SK-N-SH (cell line): ENCODE measurements at regions not wholly inside any gene's neighbourhood (a gene's known extent, or its start where the extent isn't known, plus 50 kb on each side); places are given as distances from the start of the nearest gene placed in this dataset.

Experiments used
- CTCF ChIA-PET: fragments of 300-600, 350-600 bp; formaldehyde crosslinking; extraction: SDS; loops from one replicate; lab custom pipeline; 2021; lab: Yijun Ruan, JAX
- POLR2A ChIA-PET: fragments of 350-600 bp; sonication (Branson Sonifier 250); formaldehyde crosslinking; extraction: SDS; loops from one replicate; lab custom pipeline; 2020; ENCODE audit warnings: antibody characterized with exemption, inconsistent platforms; lab: Yijun Ruan, JAX
- DNase-seq: peaks from one replicate; pipeline ENCODE4 v3.0.0; 2012
- H2AFZ ChIP-seq: fragments of 200-600 bp; sonication (generic); 2 replicates; pipeline ENCODE4 v1.8.1; 2016; ENCODE audit warnings: antibody characterized with exemption, mild to moderate bottlenecking, low read depth
- H3F3A ChIP-seq: fragments of 200-600 bp; sonication (generic); replicated peaks from 2 replicates; pipeline ENCODE3; 2016; ENCODE audit warnings: antibody characterized with exemption, mild to moderate bottlenecking; ENCODE audit not compliant: insufficient read depth
- H3K27ac ChIP-seq, 2 experiments: fragments of 200-500 bp in 1 of 2; fragments of 200-600 bp in 1 of 2; sonication (Bioruptor generic) in 1 of 2; sonication (generic), shearing (Covaris generic) in 1 of 2; 2 replicates each; pipeline versions ENCODE4 v1.5.1 to v1.6.1; 2014 to 2016; ENCODE audit warnings: low read depth in 2 of 2, inconsistent platforms in 1 of 2, low read length in 1 of 2, mild to moderate bottlenecking in 1 of 2, mixed read lengths in 1 of 2
- H3K27me3 ChIP-seq: fragments of 200-600 bp; sonication (generic), shearing (Covaris generic); 2 replicates; pipeline ENCODE4 v1.6.1; 2016; ENCODE audit warnings: mixed run types; ENCODE audit not compliant: insufficient read depth
- H3K36me3 ChIP-seq, 2 experiments: fragments of 200-500 bp in 1 of 2; fragments of 200-600 bp in 1 of 2; sonication (Bioruptor generic) in 1 of 2; sonication (generic) in 1 of 2; replicated peaks in 1 of 2; 2 replicates each; pipeline versions ENCODE3 to v1.5.1; 2014 to 2016; ENCODE audit warnings: low read length in 1 of 2, mild to moderate bottlenecking in 1 of 2; ENCODE audit not compliant: insufficient read depth in 2 of 2, control insufficient read depth in 1 of 2
- H3K4me1 ChIP-seq, 2 experiments: fragments of 200-500 bp in 1 of 2; fragments of 200-600 bp in 1 of 2; sonication (Bioruptor generic) in 1 of 2; sonication (generic), shearing (Covaris generic) in 1 of 2; 2 replicates each; pipeline versions ENCODE4 v1.5.1 to v1.6.1; 2014 to 2016; ENCODE audit warnings: low read depth in 1 of 2, low read length in 1 of 2, mixed run types in 1 of 2; ENCODE audit not compliant: insufficient read depth in 2 of 2, control insufficient read depth in 1 of 2
- H3K4me2 ChIP-seq: fragments of 200-600 bp; sonication (generic), shearing (Covaris generic); 2 replicates; pipeline ENCODE4 v1.6.1; 2017; ENCODE audit warnings: mixed run types
- H3K4me3 ChIP-seq, 2 experiments: fragments of 200-500 bp in 1 of 2; fragments of 200-600 bp in 1 of 2; sonication (Bioruptor generic) in 1 of 2; sonication (generic), shearing (Covaris generic) in 1 of 2; 2 replicates each; pipeline versions ENCODE4 v1.5.1 to v1.8.1; 2014 to 2016; ENCODE audit warnings: low read depth in 2 of 2, inconsistent platforms in 1 of 2, low read length in 1 of 2, mild to moderate bottlenecking in 1 of 2, mixed read lengths in 1 of 2, moderate library complexity in 1 of 2
- H3K79me2 ChIP-seq: fragments of 200-600 bp; sonication (generic); 2 replicates; pipeline ENCODE4 v1.8.1; 2017; ENCODE audit warnings: mild to moderate bottlenecking; ENCODE audit not compliant: insufficient read depth
- H3K9ac ChIP-seq: fragments of 200-600 bp; sonication (generic); 2 replicates; pipeline ENCODE4 v1.6.1; 2017; ENCODE audit warnings: mixed run types
- H3K9me2 ChIP-seq: fragments of 200-600 bp; sonication (generic); 2 replicates; pipeline ENCODE4 v1.6.1; 2017; ENCODE audit warnings: mixed run types
- H3K9me3 ChIP-seq: fragments of 200-600 bp; sonication (generic); 2 replicates; pipeline ENCODE4 v1.6.1; 2017; ENCODE audit warnings: mixed run types, mild to moderate bottlenecking, moderate library complexity
- H4K20me1 ChIP-seq: fragments of 200-600 bp; sonication (generic); 2 replicates; pipeline ENCODE4 v1.6.1; 2017; ENCODE audit warnings: mild to moderate bottlenecking, mixed run types; ENCODE audit not compliant: insufficient read depth
- CHD2 ChIP-seq: fragments of 150-350 bp; IDR thresholded peaks from 2 replicates; pipeline ENCODE4 v1.6.1; 2018; ENCODE audit warnings: low read length; ENCODE audit not compliant: partially characterized antibody
- CTCF ChIP-seq: fragments of 200-600 bp; sonication (generic); IDR thresholded peaks from 2 replicates; pipeline ENCODE4 v1.6.1; 2017; ENCODE audit warnings: antibody characterized with exemption, mild to moderate bottlenecking, moderate library complexity
- EP300 ChIP-seq, 2 experiments: IDR thresholded peaks; 2 replicates each; pipeline versions ENCODE4 v1.4.0 to v1.6.1; 2012; ENCODE audit warnings: borderline replicate concordance in 1 of 2, low read depth in 1 of 2, low read length in 1 of 2
- FOSL2 ChIP-seq: IDR thresholded peaks from 2 replicates; pipeline ENCODE4 v1.4.0; 2012; ENCODE audit warnings: low read depth, mild to moderate bottlenecking, moderate library complexity, borderline replicate concordance
- GABPA ChIP-seq: IDR thresholded peaks from 2 replicates; pipeline ENCODE4 v1.4.0; 2012; ENCODE audit warnings: low read depth, mild to moderate bottlenecking
- GATA2 ChIP-seq: sonication (generic); formaldehyde crosslinking; IDR thresholded peaks from 2 replicates; pipeline ENCODE4 v1.5.0; 2020; ENCODE audit warnings: mild to moderate bottlenecking, missing genetic modification reagents
- IRF3 ChIP-seq: fragments of 150-350 bp; IDR thresholded peaks from 2 replicates; pipeline ENCODE4 v1.6.1; 2016; ENCODE audit warnings: mild to moderate bottlenecking, low read depth, low read length
- JUND ChIP-seq: IDR thresholded peaks from 2 replicates; pipeline ENCODE4 v1.4.0; 2012
- MAX ChIP-seq: IDR thresholded peaks from 2 replicates; pipeline ENCODE4 v1.4.0; 2012; ENCODE audit warnings: low read depth
- PBX3 ChIP-seq: IDR thresholded peaks from 2 replicates; pipeline ENCODE4; 2012
- RAD21 ChIP-seq: IDR thresholded peaks from 2 replicates; pipeline ENCODE4 v1.6.1; 2012; ENCODE audit warnings: mild to moderate bottlenecking, low read length
- REST ChIP-seq: IDR thresholded peaks from 2 replicates; pipeline ENCODE4 v1.6.1; 2012; ENCODE audit warnings: mild to moderate bottlenecking, low read depth, low read length, moderate library complexity
- RXRA ChIP-seq: IDR thresholded peaks from 2 replicates; pipeline ENCODE4 v1.4.0; 2012; ENCODE audit warnings: low read depth, mild to moderate bottlenecking, borderline replicate concordance
- SMC3 ChIP-seq: IDR thresholded peaks from 2 replicates; pipeline ENCODE4 v1.6.1; 2012; ENCODE audit warnings: low read depth, low read length, improper control_type of control experiment
- USF1 ChIP-seq: IDR thresholded peaks from 2 replicates; pipeline ENCODE4 v1.4.0; 2012; ENCODE audit warnings: low read depth, borderline replicate concordance
- USF2 ChIP-seq: fragments of 150-350 bp; IDR thresholded peaks from 2 replicates; pipeline ENCODE4 v1.6.1; 2017; ENCODE audit warnings: antibody characterized with exemption, low read length, low read depth, borderline replicate concordance
- WGBS: methylation state at CpG from one replicate; pipeline ENCODE4 v1.1.6; 2017; ENCODE audit warnings: low lambda C conversion rate; 5-methylcytosine and 5-hydroxymethylcytosine counted together

- no peak overlapping the region for H2AFZ ChIP-seq
- CTCF ChIA-PET = no interaction called here
- H4K20me1 ChIP-seq = no peaks in the 10 kb centered on the region
- H3K27me3 ChIP-seq = peaks cover 11% of the 10 kb centered on the region
- H3F3A ChIP-seq = no peaks in the 10 kb centered on the region
- POLR2A ChIA-PET = no interaction called here
- H3K9me3 ChIP-seq = no peaks in the 10 kb centered on the region
- no peak overlapping the region for H3K4me2 ChIP-seq
- H3K4me1 ChIP-seq = no peaks in the 10 kb centered on the region
- no peak overlapping the region for H3K4me3 ChIP-seq
- H3K36me3 ChIP-seq = no peaks in the 10 kb centered on the region
- no peak for DNase-seq
- no peaks in the 10 kb centered on the region for H3K79me2 ChIP-seq
- WGBS = 2% methylated on average over 10 of the region's 10 CpGs
- no peaks in the 10 kb centered on the region for H3K9me2 ChIP-seq
- TF ChIP-seq CTCF (no peak), RXRA (no peak), SMC3 (no peak), IRF3 (no peak), GABPA (no peak), CHD2 (no peak), FOSL2 (no peak), JUND (no peak), USF1 (no peak), EP300 (IDR thresholded peaks at IDR 0.05; ENCODE audit: borderline replicate concordance in 1 of 2, low read depth in 1 of 2, low read length in 1 of 2) (no peak), RAD21 (no peak), PBX3 (no peak), USF2 (no peak), MAX (no peak), GATA2 (CRISPR knock-in tag) (no peak), REST (no peak)
- no peak overlapping the region for H3K9ac ChIP-seq
- H3K27ac ChIP-seq = no peak overlapping the region
Observed at GRCh38 chr1:13888351-13888986, 188.5 kb downstream of the PRDM2 start.
